ACC112 (cell line): ENCODE measurements at regions not wholly inside any gene's neighbourhood (a gene's known extent, or its start where the extent isn't known, plus 50 kb on each side); places are given as distances from the start of the nearest gene placed in this dataset.
A peak's percentile ranks its signal among the peaks of the same experiment; 100 is the strongest.

ENCODE experiments used
- H2AFZ ChIP-seq: fragments of 200-600 bp; sonication (generic); one replicate; pipeline ENCODE4 v1.6.0; 2017; ENCODE audit warnings: antibody characterized with exemption, low read length; ENCODE audit not compliant: unreplicated experiment
- H3K27ac ChIP-seq: fragments of 200-600 bp; sonication (generic); 2 replicates; pipeline ENCODE4 v1.5.1; 2014; ENCODE audit warnings: low read depth, mild to moderate bottlenecking, antibody characterized with exemption, low read length, moderate library complexity
- H3K27me3 ChIP-seq: fragments of 200-600 bp; sonication (generic); 2 replicates; pipeline ENCODE4 v1.6.1; 2014; ENCODE audit warnings: mild to moderate bottlenecking, antibody characterized with exemption, low read length, moderate library complexity, mixed read lengths; ENCODE audit not compliant: insufficient read depth
- H3K36me3 ChIP-seq: fragments of 200-600 bp; sonication (generic); 2 replicates; pipeline ENCODE4 v1.6.1; 2016; ENCODE audit warnings: mild to moderate bottlenecking, antibody characterized with exemption, low read length, moderate library complexity, mixed read lengths; ENCODE audit not compliant: insufficient read depth
- H3K4me1 ChIP-seq: fragments of 200-600 bp; sonication (generic); one replicate; pipeline ENCODE4 v1.6.1; 2016; ENCODE audit warnings: low read length, mixed read lengths; ENCODE audit not compliant: insufficient read depth, unreplicated experiment, control insufficient read depth
- H3K4me3 ChIP-seq: fragments of 200-600 bp; sonication (generic); 2 replicates; pipeline ENCODE4 v1.5.1; 2014; ENCODE audit warnings: mild to moderate bottlenecking, low read depth, low read length
- H3K79me2 ChIP-seq: fragments of 200-600 bp; sonication (generic); one replicate; pipeline ENCODE4 v1.6.0; 2016; ENCODE audit warnings: low read length; ENCODE audit not compliant: control insufficient read depth, unreplicated experiment, insufficient read depth

GRCh38 chr2:187075671-187076070 is 226.7 kb upstream of the ZSWIM2 start:
- Histone ChIP-seq H3K4me1 (peaks cover 6% of the 10 kb centered on the region), H3K79me2 (no peaks in the 10 kb centered on the region), H2AFZ (peak overlapping the region; percentile 42), H3K4me3 (peak overlapping the region; percentile 7; the same call in 1 of the 2 replicates), H3K27me3 (no peaks in the 10 kb centered on the region), H3K27ac (no peak overlapping the region), H3K36me3 (no peaks in the 10 kb centered on the region)

GRCh38 chr2:187075199-187075635 is 226.2 kb upstream of the ZSWIM2 start:
- H3K36me3 ChIP-seq: no peaks in the 10 kb centered on the region
- H3K27me3 ChIP-seq: no peaks in the 10 kb centered on the region
- peak overlapping the region; percentile 7; the same call in 1 of the 2 replicates for H3K4me3 ChIP-seq
- H3K27ac ChIP-seq: no peak overlapping the region
- no peaks in the 10 kb centered on the region for H3K79me2 ChIP-seq
- H2AFZ ChIP-seq: peak overlapping the region; percentile 71
- peaks cover 6% of the 10 kb centered on the region for H3K4me1 ChIP-seq

- Histone ChIP-seq H3K79me2 (no peaks in the 10 kb centered on the region), H3K4me1 (peaks cover 5% of the 10 kb centered on the region), H3K4me3 (no peak overlapping the region), H3K36me3 (no peaks in the 10 kb centered on the region), H3K27ac (no peak overlapping the region), H2AFZ (no peak overlapping the region), H3K27me3 (no peaks in the 10 kb centered on the region)
These were observed 209.2 kb upstream of the ZSWIM2 start for GRCh38 chr2:187058198-187058597.

- Histone ChIP-seq H3K27me3 (no peaks in the 10 kb centered on the region), H3K27ac (no peak overlapping the region), H3K79me2 (no peaks in the 10 kb centered on the region), H3K4me3 (no peak overlapping the region), H3K36me3 (no peaks in the 10 kb centered on the region), H3K4me1 (peaks cover 5% of the 10 kb centered on the region), H2AFZ (no peak overlapping the region)
These were observed 208.5 kb upstream of the ZSWIM2 start for GRCh38 chr2:187057466-187057865.

- no peak overlapping the region for H2AFZ ChIP-seq
- no peaks in the 10 kb centered on the region for H3K36me3 ChIP-seq
- H3K27ac ChIP-seq: no peak overlapping the region
- H3K27me3 ChIP-seq: no peaks in the 10 kb centered on the region
- no peak overlapping the region for H3K4me3 ChIP-seq
- H3K4me1 ChIP-seq: peaks cover 5% of the 10 kb centered on the region
- no peaks in the 10 kb centered on the region for H3K79me2 ChIP-seq
These were observed 207.7 kb upstream of the ZSWIM2 start for GRCh38 chr2:187056416-187057334.

GRCh38 chr2:187055463-187055862 is 206.5 kb upstream of the ZSWIM2 start:
- H3K36me3 ChIP-seq: no peaks in the 10 kb centered on the region
- no peaks in the 10 kb centered on the region for H3K79me2 ChIP-seq
- no peak overlapping the region for H3K27ac ChIP-seq
- H2AFZ ChIP-seq: no peak overlapping the region
- no peak overlapping the region for H3K4me3 ChIP-seq
- no peaks in the 10 kb centered on the region for H3K27me3 ChIP-seq
- peaks cover 5% of the 10 kb centered on the region for H3K4me1 ChIP-seq

GRCh38 chr2:187054501-187055319 is 205.7 kb upstream of the ZSWIM2 start:
- no peaks in the 10 kb centered on the region for H3K79me2 ChIP-seq
- H3K36me3 ChIP-seq: no peaks in the 10 kb centered on the region
- no peak overlapping the region for H2AFZ ChIP-seq
- H3K4me1 ChIP-seq: peaks cover 5% of the 10 kb centered on the region
- no peaks in the 10 kb centered on the region for H3K27me3 ChIP-seq
- H3K27ac ChIP-seq: no peak overlapping the region
- H3K4me3 ChIP-seq: no peak overlapping the region

- no peaks in the 10 kb centered on the region for H3K27me3 ChIP-seq
- H3K36me3 ChIP-seq: no peaks in the 10 kb centered on the region
- H2AFZ ChIP-seq: no peak overlapping the region
- peaks cover 5% of the 10 kb centered on the region for H3K4me1 ChIP-seq
- H3K27ac ChIP-seq: no peak overlapping the region
- no peaks in the 10 kb centered on the region for H3K79me2 ChIP-seq
- H3K4me3 ChIP-seq: no peak overlapping the region
These were observed 202.4 kb upstream of the ZSWIM2 start for GRCh38 chr2:187051350-187051749.

GRCh38 chr2:187050409-187050998 is 201.5 kb upstream of the ZSWIM2 start:
- no peaks in the 10 kb centered on the region for H3K36me3 ChIP-seq
- no peak overlapping the region for H3K4me3 ChIP-seq
- no peaks in the 10 kb centered on the region for H3K79me2 ChIP-seq
- H3K27me3 ChIP-seq: no peaks in the 10 kb centered on the region
- H3K4me1 ChIP-seq: peaks cover 3% of the 10 kb centered on the region
- H3K27ac ChIP-seq: no peak overlapping the region
- no peak overlapping the region for H2AFZ ChIP-seq

GRCh38 chr2:187037310-187037709 is 188.3 kb upstream of the ZSWIM2 start:
- H3K4me3 ChIP-seq: no peak overlapping the region

More at GRCh38 chr2:187037310-187037709, 188.3 kb upstream of the ZSWIM2 start:
- Histone ChIP-seq H3K4me1 (no peaks in the 10 kb centered on the region), H3K36me3 (no peaks in the 10 kb centered on the region), H3K79me2 (no peaks in the 10 kb centered on the region), H2AFZ (no peak overlapping the region), H3K27me3 (no peaks in the 10 kb centered on the region), H3K27ac (no peak overlapping the region)
